Activated T-cell treated with anti-CD3 and anti-CD28 coated beads, Interleukin-2, amount 50 U/mL, for 72 hours (primary cell): ENCODE measurements at regions not wholly inside any gene's neighbourhood (a gene's known extent, or its start where the extent isn't known, plus 50 kb on each side); places are given as distances from the start of the nearest gene placed in this dataset.

Experiments
- ATAC-seq, 2 donors: fragments of 150-1000 bp; cut with Tn5 transposase; replicated peaks in 1 of 2; 2 replicates each; pipeline ENCODE4 v1.10.0; 2021; ENCODE audit warnings: moderate library complexity in 2 of 2, mild to moderate bottlenecking in 1 of 2
- DNase-seq, 2 donors: peaks; one replicate each; pipeline ENCODE4 v3.0.0; 2021 to 2022; ENCODE audit warnings: mixed read lengths in 1 of 2
- H3K27ac Mint-ChIP-seq: one replicate; pipeline ENCODE4 v1.8.0; 2022; ENCODE audit warnings: mild to moderate bottlenecking, moderate library complexity, mixed read lengths
- H3K27me3 Mint-ChIP-seq: one replicate; pipeline ENCODE4 v1.8.0; 2022; ENCODE audit warnings: low read depth, mixed read lengths
- H3K36me3 Mint-ChIP-seq, 2 donors: one replicate each; pipeline ENCODE4 v1.8.0; 2022; ENCODE audit warnings: mixed read lengths in 2 of 2, mild to moderate bottlenecking in 1 of 2; ENCODE audit not compliant: insufficient read depth in 2 of 2
- H3K4me1 Mint-ChIP-seq: one replicate; pipeline ENCODE4 v1.8.0; 2022; ENCODE audit warnings: low read depth, mixed read lengths
- H3K4me3 Mint-ChIP-seq, 2 donors: one replicate each; pipeline ENCODE4 v1.8.0; 2022; ENCODE audit warnings: mild to moderate bottlenecking in 2 of 2, mixed read lengths in 2 of 2, moderate library complexity in 2 of 2
- H3K9me3 Mint-ChIP-seq, 2 donors: one replicate each; pipeline ENCODE4 v1.8.0; 2022; ENCODE audit warnings: mixed read lengths in 2 of 2

- no peak for DNase-seq
- Mint-ChIP-seq H3K4me3 (no peak overlapping the region), H3K27ac (no peak overlapping the region), H3K9me3 (peaks cover 0 to 2% of the 10 kb centered on the region in 2 donors), H3K36me3 (no peaks in the 10 kb centered on the region), H3K27me3 (peaks cover 71% of the 10 kb centered on the region), H3K4me1 (no peaks in the 10 kb centered on the region)
- ATAC-seq: no peak
Observed at GRCh38 chr2:205850611-205851010, 168.3 kb downstream of the NRP2 start.

GRCh38 chr2:205850132-205850531 is 167.8 kb downstream of the NRP2 start:
- Mint-ChIP-seq H3K27me3 (peaks cover 66% of the 10 kb centered on the region), H3K27ac (no peak overlapping the region), H3K4me3 (no peak overlapping the region), H3K4me1 (no peaks in the 10 kb centered on the region), H3K36me3 (no peaks in the 10 kb centered on the region), H3K9me3 (peaks cover 0 to 2% of the 10 kb centered on the region in 2 donors)
- ATAC-seq (no peak), DNase-seq (no peak)

GRCh38 chr2:205849136-205849535 is 166.8 kb downstream of the NRP2 start:
- Mint-ChIP-seq H3K27me3 (peaks cover 56% of the 10 kb centered on the region), H3K27ac (no peak overlapping the region), H3K9me3 (no peaks in the 10 kb centered on the region), H3K36me3 (no peaks in the 10 kb centered on the region), H3K4me3 (no peak overlapping the region), H3K4me1 (no peaks in the 10 kb centered on the region)
- DNase-seq: no peak
- no peak for ATAC-seq

DNA sequence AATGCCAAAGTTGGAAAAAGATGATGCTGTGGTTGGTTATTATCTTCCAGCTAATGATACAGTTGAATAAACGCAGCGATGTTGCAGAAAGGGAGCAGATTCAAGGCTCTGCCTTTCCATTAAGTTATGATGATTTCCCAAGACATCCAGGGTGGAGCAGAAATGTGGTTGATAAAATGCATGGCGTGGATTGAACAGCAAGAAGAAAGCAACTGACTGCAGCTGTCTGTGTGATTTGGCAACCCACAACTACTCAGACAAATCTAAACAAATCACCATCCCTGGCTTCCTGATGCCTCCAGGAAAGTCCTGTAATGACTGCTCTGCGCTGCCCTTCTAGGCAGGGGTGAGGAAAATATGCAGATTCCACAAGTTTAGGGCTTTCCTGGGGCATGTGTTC is 166.3 kb downstream of the NRP2 start:
- Mint-ChIP-seq H3K27me3 (peaks cover 52% of the 10 kb centered on the region), H3K4me1 (no peaks in the 10 kb centered on the region)

More for the DNA sequence above, 166.3 kb downstream of the NRP2 start:
- H3K27ac Mint-ChIP-seq: no peak overlapping the region
- no peak for DNase-seq
- no peak overlapping the region for H3K4me3 Mint-ChIP-seq
- H3K36me3 Mint-ChIP-seq: no peaks in the 10 kb centered on the region
- ATAC-seq: no peak
- no peaks in the 10 kb centered on the region for H3K9me3 Mint-ChIP-seq
